OCI-LY3 (cell line): ENCODE measurements at regions not wholly inside any gene's neighbourhood (a gene's known extent, or its start where the extent isn't known, plus 50 kb on each side); places are given as distances from the start of the nearest gene placed in this dataset.

ENCODE experiments used
- H2AFZ ChIP-seq: fragments of 200-600, 300-600 bp; shearing (Covaris generic); 2 replicates; pipeline ENCODE4 v1.6.0; 2014; ENCODE audit warnings: antibody characterized with exemption, low read depth, low read length
- H3K27ac ChIP-seq: fragments of 200-600, 300-600 bp; sonication (generic); 2 replicates; pipeline ENCODE4 v1.5.1; 2014; ENCODE audit warnings: mild to moderate bottlenecking, low read length, moderate library complexity, mixed read lengths
- H3K27me3 ChIP-seq: fragments of 200-600, 300-600 bp; sonication (generic); 2 replicates; pipeline ENCODE4 v1.6.1; 2014; ENCODE audit warnings: low read depth, low read length, mixed read lengths
- H3K36me3 ChIP-seq: fragments of 200-600, 300-600 bp; sonication (generic); replicated peaks from 2 replicates; pipeline ENCODE3; 2014; ENCODE audit warnings: low read depth, low read length, mixed read lengths
- H3K4me1 ChIP-seq: fragments of 300-600, 200-600 bp; sonication (generic); 2 replicates; pipeline ENCODE4 v1.6.1; 2014; ENCODE audit warnings: low read length, mixed read lengths
- H3K4me2 ChIP-seq: fragments of 200-600, 300-600 bp; sonication (generic); 2 replicates; pipeline ENCODE4 v1.6.1; 2014; ENCODE audit warnings: low read length, mixed read lengths
- H3K4me3 ChIP-seq: fragments of 300-600, 200-600 bp; sonication (generic); 2 replicates; pipeline ENCODE4 v1.5.1; 2014; ENCODE audit warnings: antibody characterized with exemption, mild to moderate bottlenecking, low read length, moderate library complexity
- H3K79me2 ChIP-seq: fragments of 300-600, 200-600 bp; shearing (Covaris generic); 2 replicates; pipeline ENCODE4 v1.6.1; 2014; ENCODE audit warnings: mild to moderate bottlenecking, low read length, mixed read lengths
- H3K9ac ChIP-seq: fragments of 300-600, 200-600 bp; shearing (Covaris generic); 2 replicates; pipeline ENCODE4 v1.6.0; 2014; ENCODE audit warnings: mild to moderate bottlenecking, low read length, moderate library complexity
- H3K9me3 ChIP-seq: fragments of 200-600, 300-600 bp; shearing (Covaris generic); 2 replicates; pipeline ENCODE4 v1.6.1; 2014; ENCODE audit warnings: low read length, mixed read lengths; ENCODE audit not compliant: insufficient read depth
- H4K20me1 ChIP-seq: fragments of 200-600, 300-600 bp; sonication (generic); 2 replicates; pipeline ENCODE4 v1.6.1; 2016; ENCODE audit warnings: low read length, mixed read lengths; ENCODE audit not compliant: insufficient read depth
- CTCF ChIP-seq: fragments of 200-600, 300-600 bp; sonication (generic); IDR thresholded peaks from 2 replicates; pipeline ENCODE4 v1.5.1; 2014; ENCODE audit warnings: antibody characterized with exemption, low read length, low read depth
- EZH2phosphoT487 ChIP-seq: fragments of 200-600 bp; shearing (Covaris generic); IDR thresholded peaks from 2 replicates; pipeline ENCODE4 v1.6.1; 2018; ENCODE audit warnings: antibody characterized with exemption, mixed run types, low read depth

GRCh38 chr12:97184127-97184773 is 277.2 kb downstream of the NEDD1 start:
- H3K9me3 ChIP-seq, result no peaks in the 10 kb centered on the region
- no peaks in the 10 kb centered on the region for H3K27me3 ChIP-seq
- H3K79me2 ChIP-seq, result no peaks in the 10 kb centered on the region
- TF ChIP-seq EZH2phosphoT487, result no peak
- TF ChIP-seq CTCF, result no peak
- no peaks in the 10 kb centered on the region for H3K36me3 ChIP-seq
- H2AFZ ChIP-seq, result no peak overlapping the region
- H3K27ac ChIP-seq, result no peak overlapping the region
- H3K4me1 ChIP-seq, result no peaks in the 10 kb centered on the region
- no peaks in the 10 kb centered on the region for H4K20me1 ChIP-seq
- no peak overlapping the region for H3K9ac ChIP-seq
- no peak overlapping the region for H3K4me2 ChIP-seq
- H3K4me3 ChIP-seq, result no peak overlapping the region

GRCh38 chr12:97185567-97185966 is 277.0 kb upstream of the RMST start:
- Histone ChIP-seq H3K27ac (no peak overlapping the region), H3K27me3 (no peaks in the 10 kb centered on the region), H4K20me1 (no peaks in the 10 kb centered on the region), H2AFZ (no peak overlapping the region), H3K9ac (no peak overlapping the region), H3K4me2 (no peak overlapping the region), H3K36me3 (no peaks in the 10 kb centered on the region), H3K79me2 (no peaks in the 10 kb centered on the region), H3K4me1 (no peaks in the 10 kb centered on the region), H3K9me3 (no peaks in the 10 kb centered on the region), H3K4me3 (no peak overlapping the region)
- TF ChIP-seq CTCF (no peak), EZH2phosphoT487 (no peak)

GRCh38 chr12:97194546-97194945 is 268.1 kb upstream of the RMST start:
- Histone ChIP-seq H2AFZ (no peak overlapping the region), H3K9ac (no peak overlapping the region), H4K20me1 (no peaks in the 10 kb centered on the region), H3K27ac (no peak overlapping the region), H3K4me3 (no peak overlapping the region), H3K9me3 (no peaks in the 10 kb centered on the region), H3K27me3 (no peaks in the 10 kb centered on the region), H3K4me2 (no peak overlapping the region), H3K4me1 (no peaks in the 10 kb centered on the region), H3K36me3 (no peaks in the 10 kb centered on the region), H3K79me2 (no peaks in the 10 kb centered on the region)
- no peak for TF ChIP-seq CTCF
- TF ChIP-seq EZH2phosphoT487, result no peak

- no peak overlapping the region for H3K27ac ChIP-seq
- H3K4me1 ChIP-seq, result no peaks in the 10 kb centered on the region
- H3K9ac ChIP-seq, result no peak overlapping the region
- H3K4me3 ChIP-seq, result no peak overlapping the region
- no peaks in the 10 kb centered on the region for H3K27me3 ChIP-seq
- H3K4me2 ChIP-seq, result no peak overlapping the region
- no peaks in the 10 kb centered on the region for H3K79me2 ChIP-seq
- no peak overlapping the region for H2AFZ ChIP-seq
- no peaks in the 10 kb centered on the region for H3K9me3 ChIP-seq
- H3K36me3 ChIP-seq, result no peaks in the 10 kb centered on the region
- H4K20me1 ChIP-seq, result no peaks in the 10 kb centered on the region
- TF ChIP-seq CTCF, result no peak
- TF ChIP-seq EZH2phosphoT487, result no peak
Measured at GRCh38 chr12:97200181-97200580, 262.4 kb upstream of the RMST start.
